ENCODE measurements at regions not wholly inside any gene's neighbourhood (a gene's known extent, or its start where the extent isn't known, plus 50 kb on each side); places are given as distances from the start of the nearest gene placed in this dataset.

- TF ChIP-seq POLR2AphosphoS5 (IDR thresholded peaks at IDR 0.05; ENCODE audit: low read depth, low read length) (no peak), TAF1 (IDR thresholded peaks at IDR 0.05; ENCODE audit: borderline replicate concordance, low read depth, low read length) (no peak), POLR2A (IDR thresholded peaks at IDR 0.05; ENCODE audit: low read depth, low read length) (no peak)
Observed at GRCh38 chr1:209073879-209074278, 509.6 kb upstream of the CAMK1G start.

Data from GM12892 (cell line).